ENCODE measurements at regions not wholly inside any gene's neighbourhood (a gene's known extent, or its start where the extent isn't known, plus 50 kb on each side); places are given as distances from the start of the nearest gene placed in this dataset.

- no peak for TF ChIP-seq REST (IDR thresholded peaks at IDR 0.05)
- TF ChIP-seq CHD2 (IDR thresholded peaks at IDR 0.05; ENCODE audit: low read length, partially characterized antibody) = no peak
- no peak for TF ChIP-seq CTCF (IDR thresholded peaks at IDR 0.05)
- TF ChIP-seq EP300 (IDR thresholded peaks at IDR 0.05) = no peak
- TF ChIP-seq MAFK (IDR thresholded peaks at IDR 0.05; ENCODE audit: partially characterized antibody) = no peak
- no peak for TF ChIP-seq ESRRA (IDR thresholded peaks at IDR 0.05; ENCODE audit: borderline replicate concordance, low read length)
- no peak for TF ChIP-seq USF2 (IDR thresholded peaks at IDR 0.05)
- no peak for TF ChIP-seq ELK1 (IDR thresholded peaks at IDR 0.05; ENCODE audit: low read depth, low read length)
- TF ChIP-seq TFCP2L1 (CRISPR knock-in tag; IDR thresholded peaks at IDR 0.05) = no peak
- TF ChIP-seq POLR2A (IDR thresholded peaks at IDR 0.05; ENCODE audit: low read length) = no peak
- TF ChIP-seq E2F6 (IDR thresholded peaks at IDR 0.05; ENCODE audit: borderline replicate concordance, low read depth) = no peak
- TF ChIP-seq CBX2 (IDR thresholded peaks at IDR 0.05; ENCODE audit: borderline replicate concordance, low read depth) = no peak
- no peak for TF ChIP-seq CEBPB (IDR thresholded peaks at IDR 0.05)
Measured at GRCh38 chr3:39718674-39719595, 90.5 kb upstream of the MYRIP start.

Data from A549 (cell line).